Trophoblast cell (in vitro differentiated cells and primary cell): ENCODE measurements at regions not wholly inside any gene's neighbourhood (a gene's known extent, or its start where the extent isn't known, plus 50 kb on each side); places are given as distances from the start of the nearest gene placed in this dataset.

ENCODE experiments used
- DNase-seq, 2 donors: peaks; one replicate each; pipeline ENCODE4 v3.0.0-alpha.2; 2016
- H2AFZ ChIP-seq: 2 replicates; pipeline ENCODE4 v1.6.1; 2013; ENCODE audit warnings: low read length, moderate library complexity, mild to moderate bottlenecking; ENCODE audit not compliant: insufficient read depth, poor library complexity
- H2AK5ac ChIP-seq: 2 replicates; pipeline ENCODE4 v1.6.1; 2013; ENCODE audit warnings: mild to moderate bottlenecking, low read length
- H2BK120ac ChIP-seq: 2 replicates; pipeline ENCODE4 v1.6.1; 2013; ENCODE audit warnings: low read length, mild to moderate bottlenecking, moderate library complexity; ENCODE audit not compliant: insufficient read depth, poor library complexity
- H2BK12ac ChIP-seq: 2 replicates; pipeline ENCODE4 v1.6.1; 2013; ENCODE audit warnings: mild to moderate bottlenecking, low read length, moderate library complexity
- H2BK5ac ChIP-seq: 2 replicates; pipeline ENCODE4 v1.6.1; 2013; ENCODE audit warnings: low read length, low read depth, moderate library complexity, mild to moderate bottlenecking; ENCODE audit not compliant: poor library complexity
- H3K14ac ChIP-seq: 2 replicates; pipeline ENCODE4 v1.6.1; 2013; ENCODE audit warnings: mild to moderate bottlenecking, low read length
- H3K18ac ChIP-seq: 2 replicates; pipeline ENCODE4 v1.6.1; 2013; ENCODE audit warnings: mild to moderate bottlenecking, low read length
- H3K23ac ChIP-seq: 2 replicates; pipeline ENCODE4 v1.6.1; 2013; ENCODE audit warnings: low read length
- H3K27ac ChIP-seq: 2 replicates; pipeline ENCODE4 v1.5.1; 2013; ENCODE audit warnings: low read depth, mild to moderate bottlenecking, inconsistent platforms, low read length, moderate library complexity
- H3K27me3 ChIP-seq: 2 replicates; pipeline ENCODE4 v1.6.1; 2013; ENCODE audit warnings: inconsistent platforms, mild to moderate bottlenecking, low read length, moderate library complexity; ENCODE audit not compliant: insufficient read depth
- H3K36me3 ChIP-seq, 2 experiments: 1 replicate in 1 of 2; 2 replicates in 1 of 2; pipeline ENCODE4 v1.6.1; 2013; ENCODE audit warnings: low read length in 2 of 2, mild to moderate bottlenecking in 2 of 2, moderate library complexity in 1 of 2; ENCODE audit not compliant: insufficient read depth in 2 of 2, control insufficient read depth in 1 of 2
- H3K4ac ChIP-seq: 2 replicates; pipeline ENCODE4 v1.6.1; 2013; ENCODE audit warnings: low read depth, mild to moderate bottlenecking, low read length, moderate library complexity
- H3K4me1 ChIP-seq, 2 experiments: 1 replicate in 1 of 2; 2 replicates in 1 of 2; pipeline ENCODE4 v1.6.1; 2013; ENCODE audit warnings: low read length in 2 of 2, mild to moderate bottlenecking in 2 of 2, moderate library complexity in 1 of 2; ENCODE audit not compliant: insufficient read depth in 2 of 2, control insufficient read depth in 1 of 2
- H3K4me2 ChIP-seq: 2 replicates; pipeline ENCODE4 v1.6.1; 2013; ENCODE audit warnings: inconsistent platforms, mild to moderate bottlenecking, low read length, moderate library complexity
- H3K4me3 ChIP-seq: 2 replicates; pipeline ENCODE4 v1.5.1; 2013; ENCODE audit warnings: mild to moderate bottlenecking, low read depth, low read length, inconsistent platforms
- H3K79me1 ChIP-seq: one replicate; pipeline ENCODE4 v1.6.1; 2013; ENCODE audit warnings: low read length
- H3K79me2 ChIP-seq: 2 replicates; pipeline ENCODE4 v1.6.1; 2013; ENCODE audit warnings: low read length, mild to moderate bottlenecking; ENCODE audit not compliant: control insufficient read depth, insufficient read depth, poor library complexity
- H3K9ac ChIP-seq: 2 replicates; pipeline ENCODE4 v1.6.1; 2013; ENCODE audit warnings: mild to moderate bottlenecking, low read length
- H3K9me3 ChIP-seq: 2 replicates; pipeline ENCODE4 v1.6.1; 2013; ENCODE audit warnings: low read depth, mild to moderate bottlenecking, control low read depth, inconsistent platforms, low read length; ENCODE audit not compliant: insufficient read depth
- H4K12ac ChIP-seq: 2 replicates; pipeline ENCODE4 v1.6.1; 2013; ENCODE audit warnings: low read depth, mild to moderate bottlenecking, low read length, moderate library complexity
- H4K8ac ChIP-seq: 2 replicates; pipeline ENCODE4 v1.6.1; 2013; ENCODE audit warnings: low read depth, mild to moderate bottlenecking, low read length, moderate library complexity
- H4K91ac ChIP-seq: one replicate; pipeline ENCODE4 v1.6.1; 2013; ENCODE audit warnings: low read depth, mild to moderate bottlenecking, low read length, moderate library complexity
- WGBS: extraction: QIAGEN DNeasy Blood & Tissue Kit; methylation state at CpG from one replicate; pipeline ENCODE4 v1.1.7; 2013; ENCODE audit warnings: missing lambda C conversion rate; ENCODE audit not compliant: insufficient read length, insufficient coverage; ENCODE audit errors: extremely low coverage; 5-methylcytosine and 5-hydroxymethylcytosine counted together

- no peak overlapping the region for H4K12ac ChIP-seq
Observed at GRCh38 chr11:26849036-26849435, 127.2 kb upstream of the SLC5A12 start.

GRCh38 chr11:26851291-26851690, 129.4 kb upstream of the SLC5A12 start:
- Histone ChIP-seq H2BK12ac (no peak overlapping the region), H3K79me2 (no peaks in the 10 kb centered on the region), H3K4me1 (no peaks in the 10 kb centered on the region), H3K4me2 (no peak overlapping the region), H4K91ac (no peak overlapping the region), H3K9me3 (no peaks in the 10 kb centered on the region), H3K27me3 (no peaks in the 10 kb centered on the region), H4K8ac (no peak overlapping the region), H3K9ac (no peak overlapping the region), H3K36me3 (no peaks in the 10 kb centered on the region), H3K18ac (no peak overlapping the region), H3K14ac (no peak overlapping the region), H2AFZ (no peak overlapping the region), H3K4ac (no peak overlapping the region), H4K12ac (no peak overlapping the region), H2AK5ac (no peak overlapping the region), H3K23ac (no peak overlapping the region), H3K79me1 (no peaks in the 10 kb centered on the region), H3K27ac (no peak overlapping the region), H2BK120ac (no peak overlapping the region), H3K4me3 (no peak overlapping the region), H2BK5ac (no peak overlapping the region)
- DNase-seq, result no peak
- WGBS, result 100% methylated on average over 1 of the region's 3 CpGs

More at GRCh38 chr11:26849036-26849435, 127.2 kb upstream of the SLC5A12 start:
- WGBS, result no CpG with 5 or more reads among the region's 5 CpGs
- Histone ChIP-seq H3K9me3 (no peaks in the 10 kb centered on the region), H2AK5ac (no peak overlapping the region), H4K8ac (no peak overlapping the region), H2BK12ac (no peak overlapping the region), H3K9ac (no peak overlapping the region), H3K23ac (no peak overlapping the region), H3K4me3 (no peak overlapping the region), H2BK120ac (no peak overlapping the region), H3K27ac (no peak overlapping the region), H3K79me2 (no peaks in the 10 kb centered on the region), H2AFZ (no peak overlapping the region), H3K27me3 (no peaks in the 10 kb centered on the region), H3K4me2 (no peak overlapping the region), H3K79me1 (no peaks in the 10 kb centered on the region), H2BK5ac (no peak overlapping the region), H3K18ac (no peak overlapping the region), H3K4ac (no peak overlapping the region), H4K91ac (no peak overlapping the region), H3K14ac (no peak overlapping the region), H3K4me1 (no peaks in the 10 kb centered on the region), H3K36me3 (no peaks in the 10 kb centered on the region)
- no peak for DNase-seq

- Histone ChIP-seq H4K91ac (no peak overlapping the region), H3K36me3 (no peaks in the 10 kb centered on the region), H2BK120ac (no peak overlapping the region), H3K18ac (no peak overlapping the region), H2AFZ (no peak overlapping the region), H3K4me3 (no peak overlapping the region), H3K23ac (no peak overlapping the region), H3K27me3 (no peaks in the 10 kb centered on the region), H3K14ac (no peak overlapping the region), H2BK5ac (no peak overlapping the region), H4K8ac (no peak overlapping the region), H3K27ac (no peak overlapping the region), H3K79me1 (no peaks in the 10 kb centered on the region), H3K4ac (no peak overlapping the region), H4K12ac (no peak overlapping the region), H3K4me1 (no peaks in the 10 kb centered on the region), H3K79me2 (no peaks in the 10 kb centered on the region), H2BK12ac (no peak overlapping the region), H3K9ac (no peak overlapping the region), H3K9me3 (no peaks in the 10 kb centered on the region), H3K4me2 (no peak overlapping the region), H2AK5ac (no peak overlapping the region)
- no peak for DNase-seq
- WGBS, result no CpG with 5 or more reads among the region's 4 CpGs
Observed at GRCh38 chr11:26851696-26852095, 129.8 kb upstream of the SLC5A12 start.

DNA sequence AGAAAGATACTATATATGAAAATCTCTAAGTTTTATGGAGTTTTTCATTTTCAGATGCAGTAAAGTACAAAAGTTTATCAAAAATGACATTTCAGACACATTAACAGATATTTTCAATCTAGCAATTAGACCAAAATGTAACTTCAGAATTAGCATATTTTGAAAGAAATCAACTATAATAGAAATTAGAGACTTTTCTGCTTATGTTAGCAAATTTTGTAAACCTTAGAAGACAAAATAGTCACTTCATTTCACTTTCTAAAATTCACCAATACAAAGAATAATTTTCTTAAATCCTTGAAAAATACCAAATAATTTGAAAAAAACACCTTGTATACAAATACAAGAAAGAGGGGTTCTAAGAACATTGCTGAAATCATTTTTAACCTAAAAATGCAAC, 135.8 kb upstream of the FIBIN start:
- H3K79me1 ChIP-seq, result no peaks in the 10 kb centered on the region
- no peak overlapping the region for H3K9ac ChIP-seq
- H3K27me3 ChIP-seq, result no peaks in the 10 kb centered on the region
- DNase-seq, result no peak
- no peaks in the 10 kb centered on the region for H3K9me3 ChIP-seq
- H3K4me1 ChIP-seq, result no peaks in the 10 kb centered on the region
- H2BK12ac ChIP-seq, result no peak overlapping the region
- no peaks in the 10 kb centered on the region for H3K36me3 ChIP-seq
- no peak overlapping the region for H3K4me2 ChIP-seq
- H2BK120ac ChIP-seq, result no peak overlapping the region
- H3K79me2 ChIP-seq, result no peaks in the 10 kb centered on the region
- no peak overlapping the region for H3K23ac ChIP-seq
- no peak overlapping the region for H4K91ac ChIP-seq
- H4K8ac ChIP-seq, result no peak overlapping the region
- no peak overlapping the region for H4K12ac ChIP-seq
- no peak overlapping the region for H2BK5ac ChIP-seq
- H3K18ac ChIP-seq, result no peak overlapping the region
- no peak overlapping the region for H3K27ac ChIP-seq
- H3K4me3 ChIP-seq, result no peak overlapping the region
- H2AFZ ChIP-seq, result no peak overlapping the region
- no peak overlapping the region for H2AK5ac ChIP-seq
- no peak overlapping the region for H3K4ac ChIP-seq
- H3K14ac ChIP-seq, result no peak overlapping the region
